GM13976 (cell line): ENCODE measurements at regions not wholly inside any gene's neighbourhood (a gene's known extent, or its start where the extent isn't known, plus 50 kb on each side); places are given as distances from the start of the nearest gene placed in this dataset.

Experiments
- DNase-seq: peaks from one replicate; pipeline ENCODE4 v3.0.0; 2012; ENCODE audit warnings: low spot score
- CTCF ChIP-seq: IDR thresholded peaks from 2 replicates; pipeline ENCODE4 v1.5.1; 2012; ENCODE audit warnings: borderline replicate concordance, mild to moderate bottlenecking; ENCODE audit not compliant: insufficient read depth; ENCODE audit errors: extremely low read depth, missing control alignments, control extremely low read depth
- in situ Hi-C: fragments of 300-500 bp; cut with MboI; formaldehyde crosslinking; loops from one replicate; pipeline ENCODE4 v1.12.0; 2022; ENCODE audit warnings: low sequenced_read_pairs, mixed read lengths, inconsistent platforms; ENCODE audit not compliant: unreplicated experiment

GRCh38 chr2:21454839-21455238 lies 331.1 kb downstream of the TDRD15 start:
- in situ Hi-C loops: no loop called here
- no peak for TF ChIP-seq CTCF
- DNase-seq: no peak

- in situ Hi-C loops: no loop called here
These were observed 338.0 kb downstream of the TDRD15 start for GRCh38 chr2:21461754-21462240.

GRCh38 chr2:21466341-21466927 lies 342.7 kb downstream of the TDRD15 start:
- TF ChIP-seq CTCF: no peak
- DNase-seq: no peak
- in situ Hi-C loops: no loop called here

More at GRCh38 chr2:21461754-21462240, 338.0 kb downstream of the TDRD15 start:
- no peak for DNase-seq
- TF ChIP-seq CTCF: no peak

GRCh38 chr2:21467280-21467818 lies 343.6 kb downstream of the TDRD15 start:
- TF ChIP-seq CTCF: no peak
- in situ Hi-C loops: no loop called here
- no peak for DNase-seq

- TF ChIP-seq CTCF: no peak
- DNase-seq: no peak
- in situ Hi-C loops: no loop called here
These were observed 344.1 kb downstream of the TDRD15 start for GRCh38 chr2:21467910-21468309.

GRCh38 chr2:21468624-21469023 lies 344.9 kb downstream of the TDRD15 start:
- in situ Hi-C loops: no loop called here
- no peak for TF ChIP-seq CTCF
- no peak for DNase-seq
